ENCODE measurements at regions not wholly inside any gene's neighbourhood (a gene's known extent, or its start where the extent isn't known, plus 50 kb on each side); places are given as distances from the start of the nearest gene placed in this dataset.

DNA sequence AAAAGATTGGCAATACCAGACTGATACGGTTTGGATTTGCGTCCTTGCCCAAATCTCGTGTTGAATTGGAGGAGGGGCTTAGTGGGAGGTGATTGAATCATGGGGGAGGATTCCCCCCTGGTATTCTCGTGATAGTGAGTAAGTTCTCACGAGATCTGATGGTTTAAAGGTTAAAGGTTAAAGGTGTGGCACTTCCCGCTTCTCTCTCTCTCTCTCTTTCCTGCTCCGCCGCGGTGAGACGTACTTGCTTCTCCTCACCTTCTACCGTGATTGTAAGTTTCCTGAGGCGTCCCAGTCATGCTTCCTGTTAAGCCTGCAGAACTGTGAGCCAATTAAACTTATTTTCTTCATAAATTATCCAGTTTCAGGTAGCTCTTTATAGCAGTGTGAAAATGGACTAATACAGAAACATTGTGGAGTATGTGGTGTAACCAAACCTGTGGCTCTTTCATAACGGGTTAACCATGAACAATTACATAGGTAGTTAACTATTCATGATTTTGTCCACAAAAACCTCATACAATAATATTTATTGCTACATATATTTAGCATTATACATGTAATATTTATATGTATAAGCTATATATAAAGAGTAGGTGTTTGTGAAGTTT, 107.5 kb downstream of the ANXA1 start:
- Histone ChIP-seq H3K27ac (ENCODE audit: low read depth, low read length) (no peak overlapping the region), H3K79me2 (ENCODE audit: control insufficient read depth, low read length) (no peaks in the 10 kb centered on the region), H3K9me2 (replicated peaks; ENCODE audit: control insufficient read depth, low read length) (no peaks in the 10 kb centered on the region), H4K20me1 (ENCODE audit: control insufficient read depth, insufficient read depth, low read depth, low read length) (no peaks in the 10 kb centered on the region), H3K4me1 (ENCODE audit: control insufficient read depth, low read length) (no peaks in the 10 kb centered on the region), H3K36me3 (ENCODE audit: control insufficient read depth, low read length) (no peaks in the 10 kb centered on the region), H3K9me3 (ENCODE audit: control insufficient read depth, insufficient read depth, low read length) (no peaks in the 10 kb centered on the region), H3K4me3 (ENCODE audit: low read length) (no peak overlapping the region), H3K27me3 (ENCODE audit: control insufficient read depth, low read length) (no peaks in the 10 kb centered on the region), H3F3A (ENCODE audit: control insufficient read depth, insufficient read depth) (no peaks in the 10 kb centered on the region), H3K4me2 (ENCODE audit: low read length) (no peak overlapping the region)
- no peak for TF ChIP-seq EZH2phosphoT487 (IDR thresholded peaks at IDR 0.05; ENCODE audit: borderline replicate concordance, low read length)
- TF ChIP-seq, protein P1, sequence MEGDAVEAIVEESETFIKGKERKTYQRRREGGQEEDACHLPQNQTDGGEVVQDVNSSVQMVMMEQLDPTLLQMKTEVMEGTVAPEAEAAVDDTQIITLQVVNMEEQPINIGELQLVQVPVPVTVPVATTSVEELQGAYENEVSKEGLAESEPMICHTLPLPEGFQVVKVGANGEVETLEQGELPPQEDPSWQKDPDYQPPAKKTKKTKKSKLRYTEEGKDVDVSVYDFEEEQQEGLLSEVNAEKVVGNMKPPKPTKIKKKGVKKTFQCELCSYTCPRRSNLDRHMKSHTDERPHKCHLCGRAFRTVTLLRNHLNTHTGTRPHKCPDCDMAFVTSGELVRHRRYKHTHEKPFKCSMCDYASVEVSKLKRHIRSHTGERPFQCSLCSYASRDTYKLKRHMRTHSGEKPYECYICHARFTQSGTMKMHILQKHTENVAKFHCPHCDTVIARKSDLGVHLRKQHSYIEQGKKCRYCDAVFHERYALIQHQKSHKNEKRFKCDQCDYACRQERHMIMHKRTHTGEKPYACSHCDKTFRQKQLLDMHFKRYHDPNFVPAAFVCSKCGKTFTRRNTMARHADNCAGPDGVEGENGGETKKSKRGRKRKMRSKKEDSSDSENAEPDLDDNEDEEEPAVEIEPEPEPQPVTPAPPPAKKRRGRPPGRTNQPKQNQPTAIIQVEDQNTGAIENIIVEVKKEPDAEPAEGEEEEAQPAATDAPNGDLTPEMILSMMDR (IDR thresholded peaks at IDR 0.05; ENCODE audit: low read depth, low read length, poor library complexity, severe bottlenecking) = no peak

DNA sequence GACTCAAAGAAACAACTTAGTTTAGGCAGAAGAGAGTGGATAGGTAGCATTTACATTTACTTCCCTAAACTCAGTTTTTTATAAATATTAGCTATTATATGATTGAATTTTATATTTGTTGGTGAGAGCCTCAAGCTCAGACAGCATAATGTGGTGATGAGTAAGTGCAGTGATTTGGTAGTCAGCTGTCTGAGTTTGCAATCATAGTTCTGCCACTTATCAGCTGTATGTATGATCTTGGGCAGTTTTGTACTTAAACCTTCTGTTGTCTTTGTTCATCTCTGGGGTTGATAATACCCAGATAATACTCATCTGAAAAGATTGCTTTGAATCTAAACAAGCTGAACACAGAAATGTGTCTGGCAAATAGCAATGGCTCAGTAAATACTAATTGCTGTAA, 108.8 kb downstream of the ANXA1 start:
- TF ChIP-seq, protein P1 (IDR thresholded peaks at IDR 0.05; ENCODE audit: low read depth, low read length, poor library complexity, severe bottlenecking) = no peak
- no peak for TF ChIP-seq EZH2phosphoT487 (IDR thresholded peaks at IDR 0.05; ENCODE audit: borderline replicate concordance, low read length)
- no peaks in the 10 kb centered on the region for H4K20me1 ChIP-seq (ENCODE audit: control insufficient read depth, insufficient read depth, low read depth, low read length)

DNA sequence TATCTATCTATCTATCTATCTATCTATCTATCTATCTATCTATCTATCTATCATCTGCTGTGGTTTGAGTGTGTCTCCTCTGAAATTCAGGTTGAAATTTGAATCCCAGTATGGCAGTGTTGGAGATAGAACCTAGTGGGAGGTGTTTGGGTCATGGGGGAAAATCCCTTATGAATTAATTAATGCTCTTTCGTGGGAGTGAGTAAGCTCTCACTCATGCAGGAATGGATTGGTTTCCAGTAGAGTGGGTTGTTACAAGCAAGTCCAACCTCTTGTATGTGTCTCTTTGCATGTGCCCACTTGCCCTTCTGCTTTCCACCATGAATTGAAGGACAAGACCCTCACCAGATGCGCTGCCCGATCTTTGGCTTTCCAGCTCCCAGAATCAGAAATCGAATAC, 113.0 kb downstream of the ANXA1 start:
- Histone ChIP-seq H3K4me2 (ENCODE audit: low read length) (no peak overlapping the region), H3F3A (ENCODE audit: control insufficient read depth, insufficient read depth) (no peaks in the 10 kb centered on the region), H3K4me3 (ENCODE audit: low read length) (no peak overlapping the region), H3K36me3 (ENCODE audit: control insufficient read depth, low read length) (no peaks in the 10 kb centered on the region), H3K9me2 (replicated peaks; ENCODE audit: control insufficient read depth, low read length) (no peaks in the 10 kb centered on the region), H3K27me3 (ENCODE audit: control insufficient read depth, low read length) (no peaks in the 10 kb centered on the region), H3K27ac (ENCODE audit: low read depth, low read length) (no peak overlapping the region), H3K79me2 (ENCODE audit: control insufficient read depth, low read length) (no peaks in the 10 kb centered on the region), H3K4me1 (ENCODE audit: control insufficient read depth, low read length) (no peaks in the 10 kb centered on the region), H4K20me1 (ENCODE audit: control insufficient read depth, insufficient read depth, low read depth, low read length) (no peaks in the 10 kb centered on the region), H3K9me3 (ENCODE audit: control insufficient read depth, insufficient read depth, low read length) (no peaks in the 10 kb centered on the region)
- TF ChIP-seq EZH2phosphoT487 (IDR thresholded peaks at IDR 0.05; ENCODE audit: borderline replicate concordance, low read length) = no peak
- TF ChIP-seq, protein P1 (IDR thresholded peaks at IDR 0.05; ENCODE audit: low read depth, low read length, poor library complexity, severe bottlenecking) = no peak

More for the DNA sequence above, 108.8 kb downstream of the ANXA1 start:
- H3F3A ChIP-seq (ENCODE audit: control insufficient read depth, insufficient read depth) = no peaks in the 10 kb centered on the region
- H3K4me3 ChIP-seq (ENCODE audit: low read length) = no peak overlapping the region
- H3K9me3 ChIP-seq (ENCODE audit: control insufficient read depth, insufficient read depth, low read length) = no peaks in the 10 kb centered on the region
- H3K9me2 ChIP-seq (replicated peaks; ENCODE audit: control insufficient read depth, low read length) = no peaks in the 10 kb centered on the region
- no peaks in the 10 kb centered on the region for H3K36me3 ChIP-seq (ENCODE audit: control insufficient read depth, low read length)
- H3K79me2 ChIP-seq (ENCODE audit: control insufficient read depth, low read length) = no peaks in the 10 kb centered on the region
- no peaks in the 10 kb centered on the region for H3K4me1 ChIP-seq (ENCODE audit: control insufficient read depth, low read length)
- no peak overlapping the region for H3K4me2 ChIP-seq (ENCODE audit: low read length)
- H3K27ac ChIP-seq (ENCODE audit: low read depth, low read length) = no peak overlapping the region
- no peaks in the 10 kb centered on the region for H3K27me3 ChIP-seq (ENCODE audit: control insufficient read depth, low read length)

All from DOHH2 (cell line).